RWPE2 (cell line): ENCODE measurements at regions not wholly inside any gene's neighbourhood (a gene's known extent, or its start where the extent isn't known, plus 50 kb on each side); places are given as distances from the start of the nearest gene placed in this dataset.

ENCODE experiments used
- ATAC-seq: fragments of 200-7000 bp; cut with Tn5 transposase; 3 replicates; pipeline ENCODE4 v1.9.1; 2021; ENCODE audit warnings: low read depth
- DNase-seq: peaks from one replicate; pipeline ENCODE4 v3.0.0-alpha.2; 2020; ENCODE audit warnings: low spot score
- H3K27ac ChIP-seq: fragments of 450-650 bp; 2 replicates; pipeline ENCODE4 v1.5.1; 2017; ENCODE audit warnings: mild to moderate bottlenecking; ENCODE audit not compliant: poor library complexity, severe bottlenecking
- H3K27me3 ChIP-seq: fragments of 250-450 bp; sonication (Bioruptor Pico); 2 replicates; pipeline ENCODE4 v1.5.1; 2021; ENCODE audit warnings: mild to moderate bottlenecking, moderate library complexity; ENCODE audit not compliant: insufficient read depth, poor library complexity, severe bottlenecking
- H3K36me3 ChIP-seq: fragments of 250-450 bp; sonication (Bioruptor Pico); 2 replicates; pipeline ENCODE4 v1.5.1; 2020; ENCODE audit warnings: low read depth, mild to moderate bottlenecking, moderate library complexity
- H3K4me1 ChIP-seq: fragments of 250-450 bp; sonication (Bioruptor Pico); 2 replicates; pipeline ENCODE4 v1.5.1; 2021; ENCODE audit warnings: mild to moderate bottlenecking, moderate library complexity; ENCODE audit not compliant: insufficient read depth, poor library complexity, severe bottlenecking
- H3K4me3 ChIP-seq: fragments of 250-450 bp; sonication (Bioruptor Pico); 2 replicates; pipeline ENCODE4 v1.5.1; 2021; ENCODE audit warnings: mild to moderate bottlenecking, moderate library complexity; ENCODE audit not compliant: severe bottlenecking
- H3K9me3 ChIP-seq: fragments of 250-450 bp; sonication (Bioruptor Pico); 2 replicates; pipeline ENCODE4 v1.5.1; 2021; ENCODE audit warnings: mild to moderate bottlenecking, moderate library complexity; ENCODE audit not compliant: severe bottlenecking
- CTCF ChIP-seq: fragments of 450-650 bp; IDR thresholded peaks from one replicate; pipeline ENCODE4 v1.5.1; 2017; ENCODE audit warnings: mild to moderate bottlenecking, moderate library complexity; ENCODE audit not compliant: poor library complexity, severe bottlenecking

DNA sequence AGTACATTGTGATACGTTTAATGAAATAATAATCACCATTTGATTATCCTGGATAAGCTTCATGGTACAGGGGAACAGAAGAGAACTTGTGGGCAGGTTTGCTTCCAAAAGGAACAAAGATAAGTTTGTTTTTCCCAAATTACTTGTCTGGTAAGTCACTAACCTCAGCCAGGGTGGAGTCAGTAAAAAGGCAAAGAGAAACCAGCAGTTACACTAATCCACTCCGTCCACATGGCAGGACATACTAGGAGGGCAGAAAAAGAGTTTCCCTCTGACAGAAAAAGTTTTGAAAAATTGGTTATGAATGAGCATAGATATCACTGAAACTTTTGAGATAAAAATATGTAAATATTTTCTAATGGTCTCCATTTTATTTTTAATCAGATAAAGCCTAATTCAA lies 285.9 kb downstream of the IL15 start:
- H3K4me1 ChIP-seq = no peaks in the 10 kb centered on the region
- no peaks in the 10 kb centered on the region for H3K36me3 ChIP-seq
- TF ChIP-seq CTCF = no peak
- no peak for ATAC-seq
- no peak overlapping the region for H3K27ac ChIP-seq
- no peaks in the 10 kb centered on the region for H3K27me3 ChIP-seq
- no peak overlapping the region for H3K4me3 ChIP-seq
- no peaks in the 10 kb centered on the region for H3K9me3 ChIP-seq
- no peak for DNase-seq

DNA sequence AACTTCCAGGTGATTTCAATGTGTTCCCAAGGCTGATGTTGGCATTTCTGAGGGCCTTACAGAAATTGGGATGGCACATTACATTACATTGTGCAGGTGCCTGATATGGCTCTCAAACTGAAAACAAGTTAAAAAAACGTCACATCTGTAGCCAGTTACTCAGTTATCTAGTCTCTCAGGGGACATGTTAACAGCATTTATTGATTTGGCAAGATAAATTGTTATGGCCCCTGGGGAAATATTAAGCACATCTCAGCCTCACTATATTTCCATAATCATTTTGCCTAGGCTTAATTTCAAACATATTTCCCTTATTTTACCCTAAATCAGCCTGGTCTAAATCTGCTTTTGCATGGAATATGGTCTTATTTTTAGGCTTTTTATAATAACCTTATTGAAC lies 290.0 kb downstream of the IL15 start:
- ATAC-seq (no peak), DNase-seq (no peak)
- H3K36me3 ChIP-seq = no peaks in the 10 kb centered on the region
- H3K9me3 ChIP-seq = no peaks in the 10 kb centered on the region
- TF ChIP-seq CTCF = no peak
- H3K4me3 ChIP-seq = no peak overlapping the region
- H3K27me3 ChIP-seq = no peaks in the 10 kb centered on the region
- H3K4me1 ChIP-seq = no peaks in the 10 kb centered on the region
- H3K27ac ChIP-seq = no peak overlapping the region

GRCh38 chr4:141932490-141932889 lies 296.1 kb downstream of the IL15 start:
- ATAC-seq (no peak), DNase-seq (no peak)
- no peak overlapping the region for H3K27ac ChIP-seq
- H3K36me3 ChIP-seq = no peaks in the 10 kb centered on the region
- H3K27me3 ChIP-seq = no peaks in the 10 kb centered on the region
- no peak overlapping the region for H3K4me3 ChIP-seq
- no peak for TF ChIP-seq CTCF
- H3K4me1 ChIP-seq = no peaks in the 10 kb centered on the region
- H3K9me3 ChIP-seq = peaks cover 4% of the 10 kb centered on the region

DNA sequence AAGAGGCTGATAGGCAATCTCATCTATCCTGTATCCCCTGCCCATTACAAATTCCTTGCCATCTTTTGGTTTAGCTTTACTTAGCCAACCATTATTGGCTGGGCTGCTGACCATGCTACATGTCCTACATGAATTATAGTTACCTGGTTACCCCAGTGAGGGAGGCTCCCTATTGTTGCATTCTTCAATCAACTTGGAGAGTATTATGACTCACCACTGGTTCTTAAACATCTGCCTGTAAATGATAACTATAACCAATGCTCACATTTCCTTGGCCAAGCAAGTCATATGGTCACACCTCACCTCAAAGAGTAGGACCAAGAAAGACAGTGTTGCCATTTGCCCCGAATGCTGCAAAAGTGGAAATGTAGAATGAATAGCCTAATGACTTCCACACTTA lies 297.6 kb downstream of the IL15 start:
- DNase-seq (no peak), ATAC-seq (peak; percentile 42; the same call in 1 of the 3 replicates)

DNA sequence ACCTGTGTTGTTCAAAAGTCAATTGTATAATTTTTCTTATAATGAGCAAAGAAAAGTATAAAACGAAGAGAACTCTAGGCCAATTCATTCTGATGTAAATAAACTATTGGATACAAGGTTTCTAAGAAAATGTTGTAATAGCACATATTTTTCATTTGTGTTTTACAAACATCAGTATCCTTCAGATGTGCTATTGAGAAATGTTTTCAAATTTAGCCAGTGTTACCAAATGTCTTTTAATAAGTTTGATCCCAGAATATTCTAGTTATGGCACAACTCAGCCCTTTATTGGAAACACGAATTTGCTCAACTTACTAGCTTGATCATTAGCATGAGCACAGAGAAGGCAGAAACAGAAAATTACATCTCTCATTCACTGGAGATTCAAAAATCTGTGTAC lies 319.3 kb downstream of the IL15 start:
- H3K4me3 ChIP-seq = no peak overlapping the region
- no peak for TF ChIP-seq CTCF
- DNase-seq (no peak), ATAC-seq (no peak)
- H3K4me1 ChIP-seq = no peaks in the 10 kb centered on the region
- no peaks in the 10 kb centered on the region for H3K36me3 ChIP-seq
- no peak overlapping the region for H3K27ac ChIP-seq
- no peaks in the 10 kb centered on the region for H3K9me3 ChIP-seq
- no peaks in the 10 kb centered on the region for H3K27me3 ChIP-seq

More for the DNA sequence above, 297.6 kb downstream of the IL15 start:
- Histone ChIP-seq H3K27me3 (no peaks in the 10 kb centered on the region), H3K36me3 (no peaks in the 10 kb centered on the region), H3K27ac (no peak overlapping the region), H3K4me1 (no peaks in the 10 kb centered on the region), H3K9me3 (peaks cover 6% of the 10 kb centered on the region), H3K4me3 (no peak overlapping the region)
- no peak for TF ChIP-seq CTCF
